GM21737 (cell line): ENCODE measurements at regions not wholly inside any gene's neighbourhood (a gene's known extent, or its start where the extent isn't known, plus 50 kb on each side); places are given as distances from the start of the nearest gene placed in this dataset.

Experiments used
- ATAC-seq: cut with Tn5 transposase; IDR thresholded peaks from one replicate; pipeline ENCODE4 v1.9.1; 2021; ENCODE audit warnings: mild to moderate bottlenecking, moderate library complexity; ENCODE audit not compliant: unreplicated experiment

DNA sequence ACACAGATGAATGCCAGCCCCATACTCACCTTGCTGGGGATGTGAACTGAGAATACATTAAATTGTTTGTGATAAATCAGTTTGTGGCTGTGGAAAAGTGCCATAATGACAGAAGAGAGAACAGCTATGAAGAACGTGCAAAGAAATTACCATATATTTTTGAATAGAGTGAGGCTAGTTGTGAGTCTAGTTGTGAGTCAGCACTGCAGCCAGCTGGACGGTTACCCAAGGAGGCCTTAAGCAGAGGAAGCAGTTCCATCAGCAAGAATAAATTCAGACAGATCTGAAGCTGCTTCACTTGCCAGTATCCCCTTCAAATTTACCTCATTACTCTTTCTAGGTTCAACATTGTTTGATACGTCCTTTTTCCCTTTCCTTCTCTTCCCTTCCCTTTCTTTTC lies 446.0 kb downstream of the MTRR start:
- ATAC-seq: no peak

DNA sequence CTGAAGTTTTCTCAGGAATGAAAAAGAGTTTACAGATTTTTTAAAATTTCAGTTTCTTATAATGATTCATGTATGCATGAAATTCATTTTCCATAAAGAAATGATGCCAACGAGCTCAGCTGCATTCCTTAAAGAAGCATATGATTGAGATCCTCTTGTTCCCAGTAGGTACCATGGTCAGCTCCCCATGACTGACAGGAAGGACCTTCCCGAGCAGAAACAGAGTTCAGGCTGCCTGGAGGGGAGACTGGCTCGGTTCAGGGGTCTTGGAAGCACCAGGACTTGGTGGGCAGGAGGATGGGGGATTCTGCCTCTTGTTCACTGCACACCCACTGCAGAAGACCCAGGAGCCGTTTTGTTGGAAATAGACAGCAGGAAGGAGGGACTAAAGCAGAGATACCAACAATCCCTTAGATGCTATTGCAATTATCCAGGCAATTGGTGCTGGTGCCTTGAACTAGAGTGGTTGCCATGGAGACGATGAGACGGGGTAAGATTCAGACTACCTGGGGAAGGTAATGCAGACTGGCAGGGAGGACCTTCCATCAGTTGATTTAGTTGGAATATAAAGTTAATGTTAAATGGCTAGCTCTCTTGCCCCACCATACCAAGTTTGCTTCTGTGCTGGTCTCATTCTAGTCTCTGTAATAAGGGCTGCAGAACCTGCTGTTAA lies 447.8 kb downstream of the MTRR start:
- no peak for ATAC-seq

DNA sequence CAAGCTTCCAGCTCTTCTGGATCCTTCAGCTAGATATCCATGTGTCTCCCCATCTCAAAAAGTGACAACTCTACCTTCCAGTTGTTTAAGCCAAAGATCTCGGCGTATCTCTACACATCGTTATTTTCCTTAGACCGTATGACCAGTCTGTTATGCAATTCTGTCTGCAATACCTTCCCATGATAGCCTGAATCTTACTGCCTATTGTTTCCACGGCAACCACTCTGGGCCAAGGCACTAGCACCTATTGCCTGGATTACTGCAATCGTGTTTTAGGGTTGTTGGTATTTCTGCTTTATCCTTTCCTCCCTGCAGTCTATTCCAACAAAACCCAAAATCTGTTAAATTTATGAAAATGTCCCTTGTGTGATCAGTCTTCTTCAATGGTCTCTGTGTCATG lies 448.4 kb downstream of the MTRR start:
- ATAC-seq: no peak

DNA sequence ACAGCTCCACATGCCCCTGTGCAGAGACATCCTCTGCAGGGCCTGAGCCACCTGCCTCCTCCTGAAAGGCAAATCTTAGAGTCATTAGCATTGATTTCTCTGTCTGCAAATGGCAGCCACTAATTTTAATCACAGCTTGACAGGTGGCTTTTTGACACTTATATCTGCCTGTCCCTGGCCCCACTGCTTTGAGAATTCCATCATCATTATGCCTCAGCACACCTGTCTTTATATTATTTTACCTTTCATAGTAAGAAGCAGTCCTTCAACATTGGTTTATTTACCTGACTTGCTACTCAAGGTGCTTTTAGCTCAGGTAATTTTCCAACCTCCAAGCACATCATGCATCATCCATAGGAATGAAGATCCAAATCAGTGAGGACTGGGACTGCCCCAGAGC lies 451.3 kb downstream of the MTRR start:
- ATAC-seq: no peak

DNA sequence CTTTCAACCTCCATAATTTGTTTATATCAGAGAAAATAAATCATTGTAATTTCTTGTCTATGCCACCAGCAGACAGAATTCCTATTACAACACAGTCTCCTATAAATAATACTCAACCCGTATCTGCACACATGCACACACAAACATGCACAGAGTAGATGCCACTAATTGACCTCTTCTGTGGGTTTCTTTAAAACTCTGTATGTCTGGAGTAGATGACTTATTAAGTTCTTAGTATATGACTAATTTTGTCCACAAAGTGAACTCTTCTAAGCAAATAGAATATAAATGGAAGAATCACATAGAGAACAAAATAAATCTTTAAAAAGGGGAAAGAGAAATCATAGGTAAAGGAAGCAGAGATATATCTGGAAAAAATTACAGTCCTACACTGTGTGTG lies 452.3 kb downstream of the MTRR start:
- no peak for ATAC-seq

DNA sequence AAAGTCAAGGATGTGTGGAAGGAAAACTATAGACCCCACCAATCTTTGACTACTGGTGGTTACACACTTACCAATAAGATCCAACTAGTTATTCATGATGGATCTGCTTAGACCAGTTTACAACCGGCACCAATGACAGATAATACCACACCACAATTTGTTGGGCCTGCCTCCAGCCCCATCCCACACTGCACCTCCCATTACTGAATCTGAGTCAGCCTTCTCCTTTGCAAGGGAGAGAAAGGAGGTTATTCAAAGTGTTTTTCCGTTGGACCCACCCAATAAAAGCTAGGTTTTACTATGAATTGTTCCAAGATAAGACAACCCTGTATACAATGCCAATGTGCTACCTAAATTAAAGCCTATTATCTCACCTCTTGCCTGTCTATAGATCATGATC lies 453.5 kb downstream of the MTRR start:
- ATAC-seq: no peak

DNA sequence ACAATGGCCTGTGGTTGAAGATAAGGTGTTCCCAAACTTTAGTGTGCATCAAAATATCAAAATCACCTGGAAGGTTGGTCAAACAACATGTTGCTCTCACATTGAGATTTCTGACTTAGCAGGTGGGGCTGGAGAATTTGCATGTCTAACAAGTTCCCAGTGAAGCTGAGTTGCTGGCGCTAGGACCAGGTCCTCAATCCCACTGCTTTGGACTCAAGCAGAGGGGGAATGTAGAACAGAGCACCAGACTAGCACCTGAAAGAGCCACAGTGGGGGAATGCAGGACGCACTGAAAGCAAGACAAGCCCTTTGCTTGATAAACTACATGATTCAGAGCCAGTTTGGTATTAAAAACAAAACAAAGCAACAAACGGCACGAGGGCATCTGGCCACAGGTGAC lies 458.1 kb downstream of the MTRR start:
- no peak for ATAC-seq

DNA sequence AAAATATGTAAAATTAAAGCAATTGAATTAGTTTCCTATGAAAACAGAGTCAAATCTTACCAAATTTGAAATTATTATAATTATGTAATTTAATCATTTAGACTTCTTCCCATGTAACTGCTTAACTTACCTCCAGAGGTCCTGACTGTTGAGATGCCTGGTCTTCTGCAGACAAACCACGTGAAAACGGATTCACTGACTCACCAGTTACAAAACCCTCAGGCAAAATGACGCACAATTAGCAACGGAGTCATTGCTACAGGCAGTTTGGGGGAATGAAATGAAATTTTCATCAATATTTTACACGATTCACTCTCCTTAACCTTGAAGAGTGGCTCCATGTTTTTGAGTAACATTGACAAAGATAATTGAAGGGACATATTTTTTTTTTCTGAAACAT lies 460.8 kb downstream of the MTRR start:
- ATAC-seq: no peak

DNA sequence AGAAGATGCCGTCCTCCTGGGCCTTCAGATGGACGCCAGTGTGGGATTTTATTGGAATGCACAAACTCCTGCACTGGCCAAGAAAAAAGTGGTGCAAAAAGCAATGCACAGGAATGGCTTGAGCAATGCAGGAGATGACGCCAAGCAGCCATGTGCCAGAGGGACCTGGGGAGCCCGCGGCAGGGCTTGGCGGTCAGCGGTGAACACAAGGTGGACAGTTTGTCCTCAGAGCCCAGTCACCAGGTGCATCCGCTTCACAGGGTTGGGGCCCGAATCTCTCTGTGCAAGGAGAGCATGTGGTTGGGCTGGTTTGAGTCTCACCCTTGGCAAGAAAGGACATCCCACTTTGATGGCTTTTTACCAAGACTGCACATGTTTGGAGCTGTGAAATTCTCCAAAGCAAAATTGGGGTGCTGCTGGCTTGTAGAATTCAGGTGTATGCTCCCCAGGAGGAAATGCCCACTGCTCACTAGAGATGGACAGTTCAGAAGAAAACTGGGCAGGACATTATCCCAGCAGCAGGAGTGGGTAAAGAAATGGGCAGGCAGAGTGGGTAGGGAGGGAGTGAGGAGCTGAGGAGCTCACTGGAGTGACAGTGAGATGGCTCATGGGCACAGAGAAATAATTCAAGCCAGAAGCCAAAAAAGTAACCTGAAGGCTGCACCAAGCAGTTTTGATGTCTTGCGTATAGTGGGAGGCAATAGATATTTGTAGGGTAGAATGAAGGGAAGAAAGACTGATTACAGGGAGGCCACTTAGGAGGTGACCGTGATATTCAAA lies 463.9 kb downstream of the MTRR start:
- no peak for ATAC-seq

DNA sequence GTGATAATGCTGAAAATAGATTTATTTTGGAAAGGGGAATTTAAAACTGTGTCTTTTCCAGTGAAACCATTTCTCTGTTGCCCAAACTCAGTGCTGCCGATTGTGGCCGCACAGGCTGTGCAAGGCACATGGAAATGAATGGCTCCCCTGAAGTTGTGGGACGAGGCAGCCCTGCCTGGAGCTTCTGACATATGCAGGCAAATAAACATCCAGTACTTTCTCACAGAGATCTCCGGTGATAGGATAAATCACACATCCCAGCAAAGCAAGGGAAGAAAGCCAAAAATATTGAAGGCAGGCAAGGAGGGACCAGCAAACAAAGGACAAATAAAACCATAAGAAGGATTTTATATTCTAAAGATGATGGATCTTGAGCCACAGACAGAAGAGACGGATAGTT lies 464.5 kb downstream of the MTRR start:
- ATAC-seq: no peak

DNA sequence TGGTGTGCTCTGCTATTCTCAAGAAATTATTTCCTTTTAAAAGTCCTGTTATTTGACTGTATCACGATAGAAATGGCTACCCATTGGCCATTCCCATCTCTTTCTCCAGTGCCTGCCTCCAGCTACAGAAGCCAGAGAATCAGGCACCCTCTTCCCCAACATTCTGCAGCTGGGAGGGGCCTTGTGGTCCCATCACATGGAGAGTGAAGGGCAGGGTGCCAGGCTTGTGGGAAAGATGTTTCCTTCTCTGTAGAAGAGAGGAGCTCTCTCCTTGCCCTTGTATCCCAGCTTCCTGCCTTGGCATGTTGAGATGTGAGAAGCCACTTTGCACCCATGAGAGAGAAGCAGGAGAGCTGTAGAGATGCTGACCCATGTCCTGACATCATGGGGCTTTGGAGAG lies 465.0 kb downstream of the MTRR start:
- no peak for ATAC-seq

DNA sequence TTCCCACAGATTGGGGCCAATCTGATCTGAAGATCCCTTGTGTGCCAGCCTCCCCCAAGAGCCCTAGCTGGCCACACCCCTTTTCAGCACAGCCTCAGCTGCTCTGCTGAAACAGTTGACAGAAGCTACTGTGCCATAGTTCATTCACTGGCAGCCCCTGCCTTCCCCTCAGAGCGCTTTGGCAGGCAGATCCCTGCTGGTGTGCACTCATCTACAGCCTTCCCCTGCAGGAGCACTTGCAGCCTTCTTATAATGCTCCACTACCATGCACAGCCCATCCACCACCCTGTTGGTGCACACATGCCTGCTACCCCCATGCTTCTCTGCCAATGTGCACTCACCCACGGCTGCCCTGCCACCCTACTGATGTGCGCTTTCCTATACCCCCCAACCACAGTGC lies 471.3 kb downstream of the MTRR start:
- no peak for ATAC-seq

DNA sequence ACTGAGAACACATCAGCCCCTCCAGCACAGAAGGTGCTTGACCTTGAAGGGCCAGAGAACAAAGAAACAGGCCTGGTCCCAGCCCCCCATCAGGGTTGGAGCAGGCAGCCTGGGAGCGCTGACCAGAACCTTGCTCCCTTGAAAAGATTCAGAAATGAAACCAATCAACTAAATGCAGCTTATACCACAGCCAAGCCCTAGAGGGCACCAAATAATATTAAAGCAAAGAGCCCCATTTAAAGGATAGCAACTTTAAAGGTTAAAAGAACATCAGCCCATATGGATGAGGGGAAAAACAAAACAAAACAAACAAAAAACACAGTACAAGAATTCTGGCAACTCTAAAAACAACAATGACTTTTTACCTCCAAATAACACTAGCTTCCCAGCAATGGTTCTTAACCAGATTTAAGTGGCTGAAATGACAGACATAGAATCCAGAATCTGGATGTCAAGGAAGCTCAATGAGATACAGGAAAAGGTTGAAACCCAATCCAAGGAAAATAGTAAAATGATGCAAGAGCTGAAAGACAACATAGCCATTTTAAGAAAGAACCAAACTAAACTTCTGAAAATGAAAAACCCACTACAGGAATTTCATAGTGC lies 471.9 kb downstream of the MTRR start:
- no peak for ATAC-seq

DNA sequence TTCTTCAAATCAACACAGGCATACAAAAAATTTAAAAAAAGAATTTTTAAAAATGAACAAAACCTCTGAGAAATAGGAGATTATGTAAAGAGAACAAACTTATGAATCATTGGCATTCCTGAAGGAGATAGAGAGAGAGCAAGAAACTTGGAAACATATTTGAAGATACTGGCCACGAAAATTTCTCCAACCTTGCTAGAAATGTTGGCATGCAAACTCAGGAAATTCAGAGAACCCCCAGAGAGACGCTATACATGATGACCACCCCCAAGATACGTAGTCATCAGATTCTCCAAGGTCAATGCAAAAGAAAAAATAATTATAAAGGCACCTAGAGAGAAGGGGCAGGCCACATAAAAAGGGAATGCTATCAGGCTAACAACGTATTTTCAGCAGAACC lies 472.5 kb downstream of the MTRR start:
- ATAC-seq: no peak

DNA sequence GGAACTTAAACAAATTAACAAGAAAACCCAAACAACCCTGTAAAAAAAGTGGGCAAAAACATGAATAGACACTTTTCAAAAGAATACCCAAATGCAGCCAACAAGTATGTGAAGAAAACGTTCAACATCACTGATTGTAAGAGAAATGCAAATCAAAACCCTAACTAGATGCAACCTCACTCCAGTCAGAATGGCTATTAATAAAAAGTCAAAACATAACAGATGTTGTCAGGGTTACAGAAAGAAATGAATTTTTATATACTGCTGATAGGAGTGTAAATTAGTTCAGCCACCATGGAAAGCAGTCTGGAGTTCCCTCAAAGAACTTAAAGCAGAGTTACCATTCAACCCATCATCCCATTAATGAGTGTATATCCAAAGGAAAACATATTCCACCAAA lies 479.0 kb downstream of the MTRR start:
- ATAC-seq: no peak

DNA sequence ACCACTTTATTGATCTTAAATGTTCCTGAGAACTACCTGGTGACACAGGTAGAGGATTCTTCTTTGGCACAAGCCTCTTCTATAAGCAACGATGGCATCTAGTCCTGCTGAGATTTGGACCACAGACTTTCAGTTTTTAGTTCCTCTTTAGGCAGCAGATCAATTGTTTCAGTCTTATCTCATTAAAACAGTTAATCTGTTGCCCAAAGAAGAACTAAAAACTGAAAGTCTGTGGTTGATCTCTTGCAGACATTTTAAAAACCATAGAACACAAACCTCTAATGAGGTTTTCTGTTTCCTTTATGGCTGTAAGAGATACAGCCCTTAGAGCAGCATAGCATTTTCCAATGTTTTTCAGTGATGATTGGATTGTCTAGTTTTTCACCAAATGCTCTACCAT lies 480.9 kb downstream of the MTRR start:
- ATAC-seq: peak; percentile 96

DNA sequence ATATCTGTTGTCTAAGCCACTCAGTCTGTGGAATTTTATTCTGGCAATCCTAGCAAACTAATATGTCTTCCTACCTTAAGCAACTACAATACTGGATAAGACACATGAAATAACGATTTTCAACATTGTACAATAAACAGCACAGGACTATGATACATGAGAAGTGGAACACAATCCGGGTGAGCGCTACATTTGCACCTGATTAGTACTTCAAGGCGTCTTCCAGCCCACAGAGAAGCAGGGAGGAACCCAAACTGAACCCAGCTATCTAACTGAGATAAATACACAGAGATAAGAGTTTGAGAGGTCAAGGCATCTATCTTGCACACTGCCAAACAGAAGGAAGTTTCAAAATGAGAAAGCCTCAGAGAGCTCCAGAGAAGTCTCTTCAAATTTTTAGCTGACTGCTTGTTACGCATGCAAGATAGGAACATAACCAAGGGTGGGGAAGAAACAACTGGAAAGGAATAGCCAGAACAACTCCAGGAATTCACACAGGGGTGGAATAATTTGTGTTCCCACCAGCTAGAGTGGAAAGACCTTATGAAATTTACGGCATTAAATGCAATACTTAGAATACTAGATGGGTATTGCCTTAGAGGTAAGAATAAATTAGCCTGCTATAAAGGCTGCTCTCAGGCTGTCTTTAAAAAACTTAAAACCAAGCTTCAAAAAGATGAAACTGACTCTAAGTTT lies 481.8 kb downstream of the MTRR start:
- no peak for ATAC-seq

DNA sequence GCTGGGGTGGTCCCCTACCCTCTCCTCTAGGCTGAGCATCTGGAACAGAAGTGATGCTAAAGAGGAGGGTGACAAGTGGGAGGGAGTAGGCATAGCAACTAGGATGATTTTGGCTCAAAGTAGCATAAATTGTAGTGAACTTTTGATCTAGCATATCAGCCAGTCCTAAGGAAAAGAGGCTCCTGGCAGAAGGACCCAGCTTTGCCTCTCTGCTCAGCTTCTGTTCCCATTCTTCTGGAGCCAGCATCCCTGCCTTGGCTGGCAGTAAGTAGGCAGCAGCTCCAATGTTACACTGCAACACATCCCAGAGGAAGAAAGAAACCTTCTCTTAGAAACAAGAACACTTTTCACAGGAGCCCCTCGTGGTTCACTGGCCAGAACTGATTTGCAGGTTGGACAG lies 487.0 kb downstream of the MTRR start:
- ATAC-seq: no peak

DNA sequence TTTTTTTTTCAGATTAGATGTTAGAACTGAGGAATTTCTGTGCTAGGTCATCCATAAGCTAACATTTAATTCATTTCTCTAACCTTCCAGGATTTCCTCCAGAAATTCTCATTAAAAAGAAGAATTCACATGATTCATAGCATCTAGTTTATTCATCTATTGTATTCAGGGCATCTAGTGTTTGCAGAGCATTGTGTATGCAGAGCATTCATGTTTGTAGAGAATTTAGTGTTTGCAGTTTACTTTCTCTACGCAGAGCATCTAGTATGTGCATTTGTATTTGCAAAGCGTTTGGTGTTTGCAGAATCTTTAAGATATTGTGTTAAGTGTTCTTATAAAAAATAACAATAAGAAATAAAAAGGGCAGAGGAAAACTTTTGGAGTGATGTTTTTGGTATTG lies 491.1 kb downstream of the MTRR start:
- no peak for ATAC-seq

DNA sequence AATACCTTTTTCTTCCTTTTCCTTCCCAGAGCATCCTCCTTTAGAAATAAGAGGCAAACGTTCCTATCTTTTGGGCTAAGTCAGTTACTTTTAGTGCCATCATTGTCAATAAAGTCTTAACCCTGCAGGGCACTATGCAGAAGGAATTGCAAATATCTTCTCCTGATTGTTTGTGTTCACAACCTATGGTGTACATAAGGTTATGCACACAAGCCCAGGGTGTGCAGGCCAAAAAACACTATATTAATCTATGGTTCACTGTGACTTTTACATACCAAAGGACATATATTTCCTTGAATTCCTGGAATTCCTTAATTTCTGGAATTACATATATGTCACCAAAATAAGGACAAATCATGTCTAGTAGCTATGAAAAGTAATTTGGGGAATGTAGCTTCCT lies 493.5 kb downstream of the MTRR start:
- ATAC-seq: no peak

DNA sequence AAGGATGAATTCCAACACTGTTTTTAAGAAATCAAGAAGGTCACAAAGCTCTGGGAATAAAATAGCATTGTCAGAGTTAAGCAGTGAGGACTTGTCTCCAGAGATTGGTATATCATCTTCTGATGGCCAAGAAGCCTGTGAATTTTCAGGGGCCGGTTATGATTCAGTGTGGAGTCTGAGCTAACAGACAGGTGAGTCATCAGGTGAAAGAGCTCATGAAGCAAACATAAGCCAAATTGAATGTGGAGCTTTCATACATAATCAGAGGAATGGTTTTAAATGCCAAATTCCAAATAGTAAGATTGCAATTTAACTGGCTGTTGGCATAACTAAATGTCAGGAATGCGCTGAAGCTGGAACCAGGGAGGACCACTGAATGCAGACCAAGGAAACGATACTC lies 494.2 kb downstream of the MTRR start:
- no peak for ATAC-seq

DNA sequence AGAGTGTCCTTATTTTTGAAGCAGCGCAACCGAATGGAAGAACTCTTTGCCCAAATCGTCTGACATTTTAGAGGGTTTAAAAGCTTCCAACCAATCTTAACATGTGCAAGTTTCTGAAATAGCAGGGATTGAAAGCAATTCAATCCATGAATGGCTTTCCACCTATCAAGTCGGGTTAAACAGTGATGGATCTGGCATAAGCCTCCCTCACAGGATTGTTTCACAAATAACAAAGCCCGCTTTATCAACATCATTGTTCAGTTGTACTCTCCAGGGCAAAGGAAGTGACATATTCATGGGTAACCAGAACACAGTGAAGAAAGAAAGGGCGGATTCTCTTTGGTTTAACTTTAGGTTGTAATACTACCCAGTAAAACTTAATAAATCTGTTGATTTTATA lies 497.3 kb downstream of the MTRR start:
- no peak for ATAC-seq
